Activated CD8-positive, alpha-beta memory T cell treated with anti-CD3 and anti-CD28 coated beads for 4 hours (primary cell): ENCODE measurements at regions not wholly inside any gene's neighbourhood (a gene's known extent, or its start where the extent isn't known, plus 50 kb on each side); places are given as distances from the start of the nearest gene placed in this dataset.
"Not testable (repeated sequence)": the region's sequence is repeated elsewhere in the genome, so short reads cannot be mapped to it uniquely, and the experiment has no call there.

Experiments
- DNase-seq, 2 donors: peaks; one replicate each; pipeline ENCODE4 v3.0.0-alpha.2; 2020; ENCODE audit warnings: low read depth in 2 of 2

DNA sequence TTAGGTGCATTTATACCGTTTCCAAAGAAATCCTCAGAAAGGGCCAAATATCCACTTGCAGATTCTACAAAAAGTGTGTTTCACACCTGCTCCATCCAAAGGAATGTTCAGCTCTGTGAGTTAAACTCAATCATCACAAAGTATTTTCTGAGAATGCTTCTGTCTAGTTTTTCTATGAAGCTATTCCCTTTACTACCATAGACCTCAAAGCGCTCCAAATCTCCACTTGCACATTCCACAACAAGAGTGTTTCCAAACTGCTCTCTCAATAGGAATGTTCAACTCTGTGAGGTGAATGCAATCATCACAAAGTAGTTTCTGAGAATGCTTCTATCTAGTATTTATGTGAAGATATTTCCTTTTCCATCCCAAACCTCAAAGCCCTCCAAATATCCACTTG, 412.7 kb upstream of the WSB1 start:
- not testable (repeated sequence) for DNase-seq

DNA sequence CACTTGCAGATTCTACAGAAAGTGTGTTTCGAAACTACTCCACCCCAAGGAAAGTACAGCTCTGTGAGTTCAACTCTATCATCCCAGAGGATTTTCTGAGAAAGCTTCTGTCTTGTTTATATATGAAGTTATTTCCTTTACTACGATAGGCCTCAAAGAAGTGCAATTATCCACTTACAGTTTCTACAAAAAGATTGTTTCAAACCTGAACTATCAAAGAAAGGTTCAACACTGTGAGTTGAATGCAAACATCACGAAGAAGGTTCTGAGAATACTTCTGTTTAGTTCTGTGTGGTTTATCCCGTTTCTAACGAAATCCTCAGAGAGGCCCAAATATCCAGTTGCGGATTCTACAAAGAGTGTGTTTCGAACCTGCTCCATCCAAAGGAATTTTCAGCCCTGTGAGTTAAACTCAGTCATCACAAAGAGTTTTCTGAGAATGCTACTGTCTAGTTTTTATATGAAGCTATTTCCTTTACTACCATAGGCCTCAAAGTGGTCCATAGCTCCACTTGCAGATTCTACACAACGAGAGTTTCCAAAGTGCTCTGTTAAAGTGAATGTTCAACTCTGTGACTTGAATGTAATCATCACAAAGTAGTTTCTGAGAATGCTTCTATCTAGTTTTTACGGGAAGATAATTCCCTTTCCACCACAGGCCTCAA, 411.7 kb upstream of the WSB1 start:
- DNase-seq = not testable (repeated sequence)

DNA sequence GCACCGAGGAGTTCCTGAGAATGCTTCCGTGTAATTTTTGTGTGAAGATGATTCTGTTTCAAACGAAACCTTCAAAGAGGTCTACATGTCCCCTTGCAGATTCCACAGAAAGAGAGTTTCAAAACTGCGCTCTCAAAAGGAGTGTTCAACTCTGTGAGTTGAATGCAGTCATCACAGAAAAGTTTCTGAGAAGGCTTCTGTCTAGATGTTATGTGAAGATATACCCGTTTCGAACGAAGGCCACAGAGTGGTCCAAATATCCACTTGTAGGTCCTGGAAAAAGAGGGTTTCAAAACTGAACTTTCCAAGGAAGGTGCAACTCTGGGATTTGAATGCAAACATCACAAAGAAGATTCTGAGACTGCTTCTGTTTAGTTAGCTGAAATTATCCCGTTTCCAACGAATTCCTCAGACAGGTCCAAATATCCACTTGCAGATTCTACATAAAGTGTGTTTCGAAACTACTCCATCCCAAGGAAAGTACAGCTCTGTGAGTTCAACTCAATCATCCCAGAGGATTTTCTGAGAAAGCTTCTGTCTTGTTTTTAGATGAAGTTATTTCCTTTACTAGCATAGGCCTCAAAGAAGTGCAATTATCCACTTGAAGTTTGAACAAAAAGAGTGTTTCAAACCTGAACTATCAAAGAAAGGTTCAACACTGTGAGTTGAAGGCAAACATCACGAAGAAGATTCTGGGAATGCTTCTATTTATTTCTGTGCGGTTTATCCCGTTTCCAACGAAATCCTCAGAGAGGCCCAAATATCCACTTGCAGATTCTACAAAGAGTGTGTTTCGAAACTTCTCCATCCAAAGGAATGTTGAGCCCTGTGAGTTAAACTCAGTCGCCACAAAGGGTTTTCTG, 409.8 kb upstream of the WSB1 start:
- not testable (repeated sequence) for DNase-seq

DNA sequence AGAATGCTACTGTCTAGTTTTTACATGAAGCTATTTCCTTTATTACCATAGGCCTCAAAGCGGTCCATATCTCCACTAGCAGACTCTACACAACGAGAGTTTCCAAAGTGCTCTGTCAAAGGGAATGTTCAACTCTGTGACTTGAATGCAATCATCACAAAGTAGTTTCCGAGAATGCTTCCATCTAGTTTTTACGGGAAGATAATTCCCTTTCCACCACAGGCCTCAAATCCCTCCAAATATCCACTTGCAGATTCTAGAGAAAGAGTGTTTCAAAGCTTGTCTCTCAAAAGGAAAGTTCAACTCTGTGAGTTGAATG, 409.2 kb upstream of the WSB1 start:
- DNase-seq = not testable (repeated sequence)

GRCh38 chr17:26885244-26885970, 408.5 kb upstream of the WSB1 start:
- DNase-seq = peak in 1 of 2 donors; percentile 1
